Muscle of leg (tissue), 3 donors: ENCODE measurements at regions not wholly inside any gene's neighbourhood (a gene's known extent, or its start where the extent isn't known, plus 50 kb on each side); places are given as distances from the start of the nearest gene placed in this dataset.

Source experiments
- DNase-seq: peaks from one replicate; pipeline ENCODE4 v3.0.0; 2013
- H3K27ac ChIP-seq: one replicate; pipeline ENCODE4 v1.5.1; 2013; ENCODE audit warnings: mild to moderate bottlenecking, low read length, control low read depth
- H3K27me3 ChIP-seq: one replicate; pipeline ENCODE4 v1.6.1; 2013; ENCODE audit warnings: low read length; ENCODE audit not compliant: control insufficient read depth, insufficient read depth
- H3K36me3 ChIP-seq: one replicate; pipeline ENCODE4 v1.6.1; 2013; ENCODE audit warnings: low read length; ENCODE audit not compliant: control insufficient read depth, insufficient read depth
- H3K4me1 ChIP-seq: one replicate; pipeline ENCODE4 v1.6.1; 2013; ENCODE audit warnings: low read length; ENCODE audit not compliant: control insufficient read depth, insufficient read depth
- H3K4me3 ChIP-seq: one replicate; pipeline ENCODE4 v1.5.1; 2013; ENCODE audit warnings: low read length, control low read depth
- H3K9me3 ChIP-seq: replicated peaks from 2 replicates; pipeline ENCODE4 v1.6.1; 2013; ENCODE audit warnings: low read depth, low read length; ENCODE audit not compliant: control insufficient read depth
- WGBS: methylation state at CpG from one replicate; pipeline ENCODE4 v1.1.5; 2013; ENCODE audit warnings: missing lambda C conversion rate; ENCODE audit not compliant: insufficient coverage; 5-methylcytosine and 5-hydroxymethylcytosine counted together

- Histone ChIP-seq H3K36me3 (no peaks in the 10 kb centered on the region), H3K27ac (peak overlapping the region; percentile 83), H3K4me3 (no peak overlapping the region), H3K4me1 (peaks cover 50% of the 10 kb centered on the region), H3K27me3 (no peaks in the 10 kb centered on the region), H3K9me3 (no peaks in the 10 kb centered on the region)
- DNase-seq, result peak; percentile 93
- 35% methylated on average over 6 of the region's 6 CpGs for WGBS
These were observed 51.0 kb upstream of the SEPTIN5 start for GRCh38 chr22:19663286-19663815.

DNA sequence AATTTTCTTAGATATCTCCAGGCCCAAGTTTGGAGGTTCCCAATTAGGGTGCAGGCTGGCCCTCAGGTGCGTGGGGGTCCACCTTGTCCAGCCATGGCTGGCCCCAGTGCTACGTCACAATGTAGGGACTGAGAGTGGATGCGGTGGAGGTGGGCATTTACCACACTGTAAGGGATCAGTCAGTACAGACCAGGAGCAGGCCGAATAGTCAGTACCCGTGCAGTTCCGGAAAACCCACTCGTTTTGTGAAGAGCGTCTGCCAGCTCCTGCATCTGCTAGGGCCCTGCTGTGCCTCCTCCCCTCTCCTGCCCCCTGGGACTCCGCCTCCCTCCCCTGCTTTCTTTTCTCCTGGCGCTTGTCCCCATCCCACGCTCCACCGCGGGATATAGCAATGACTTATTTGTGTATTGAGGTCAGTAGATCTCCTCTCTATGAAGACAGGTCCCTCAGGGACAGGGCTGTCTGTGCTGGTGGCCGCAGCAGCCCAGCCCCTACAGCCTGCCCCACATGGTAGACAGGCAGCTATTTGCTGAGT, 50.4 kb upstream of the SEPTIN5 start:
- Histone ChIP-seq H3K4me3 (no peak overlapping the region), H3K4me1 (peaks cover 50% of the 10 kb centered on the region), H3K27me3 (no peaks in the 10 kb centered on the region), H3K27ac (peak overlapping the region; percentile 83), H3K36me3 (no peaks in the 10 kb centered on the region), H3K9me3 (no peaks in the 10 kb centered on the region)
- DNase-seq, result peak; percentile 75
- 30% methylated on average over 8 of the region's 14 CpGs for WGBS

- no peaks in the 10 kb centered on the region for H3K27me3 ChIP-seq
- peak; percentile 74 for DNase-seq
- H3K36me3 ChIP-seq, result no peaks in the 10 kb centered on the region
- no CpG with 5 or more reads among the region's 2 CpGs for WGBS
- H3K4me3 ChIP-seq, result no peak overlapping the region
- no peaks in the 10 kb centered on the region for H3K9me3 ChIP-seq
- peak overlapping the region; percentile 83 for H3K27ac ChIP-seq
- H3K4me1 ChIP-seq, result peaks cover 55% of the 10 kb centered on the region
These were observed 49.9 kb upstream of the SEPTIN5 start for GRCh38 chr22:19664406-19664805.
